ENCODE measurements at regions not wholly inside any gene's neighbourhood (a gene's known extent, or its start where the extent isn't known, plus 50 kb on each side); places are given as distances from the start of the nearest gene placed in this dataset.

DNA sequence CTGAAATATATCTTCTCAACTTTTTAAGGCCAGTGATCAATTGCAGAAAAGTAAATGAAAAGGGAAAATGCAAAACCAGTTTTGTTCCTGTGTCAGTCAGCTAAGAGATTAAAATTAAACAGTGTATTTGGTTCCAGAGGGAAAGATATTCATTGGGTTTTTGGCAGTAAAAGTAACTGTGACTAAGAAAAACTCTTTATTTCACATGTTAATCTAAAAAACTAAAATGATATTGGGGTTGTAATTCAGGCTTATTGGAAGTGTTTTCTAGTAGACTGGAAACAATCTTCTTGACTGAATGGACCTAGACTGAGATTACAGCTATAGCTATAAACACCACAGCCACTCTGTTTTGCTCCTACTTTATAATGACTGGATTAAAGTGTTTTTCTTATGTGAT lies 413.9 kb downstream of the ADGRL2 start:
- TF ChIP-seq RAD21 (IDR thresholded peaks at IDR 0.05; ENCODE audit: low read length) (no peak), POLR2A (IDR thresholded peaks at IDR 0.05; ENCODE audit: low read depth, low read length) (no peak)
- TF ChIP-seq, protein P1, sequence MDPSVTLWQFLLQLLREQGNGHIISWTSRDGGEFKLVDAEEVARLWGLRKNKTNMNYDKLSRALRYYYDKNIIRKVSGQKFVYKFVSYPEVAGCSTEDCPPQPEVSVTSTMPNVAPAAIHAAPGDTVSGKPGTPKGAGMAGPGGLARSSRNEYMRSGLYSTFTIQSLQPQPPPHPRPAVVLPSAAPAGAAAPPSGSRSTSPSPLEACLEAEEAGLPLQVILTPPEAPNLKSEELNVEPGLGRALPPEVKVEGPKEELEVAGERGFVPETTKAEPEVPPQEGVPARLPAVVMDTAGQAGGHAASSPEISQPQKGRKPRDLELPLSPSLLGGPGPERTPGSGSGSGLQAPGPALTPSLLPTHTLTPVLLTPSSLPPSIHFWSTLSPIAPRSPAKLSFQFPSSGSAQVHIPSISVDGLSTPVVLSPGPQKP (IDR thresholded peaks at IDR 0.05; ENCODE audit: borderline replicate concordance, low read depth, low read length), result no peak
